ENCODE measurements at regions not wholly inside any gene's neighbourhood (a gene's known extent, or its start where the extent isn't known, plus 50 kb on each side); places are given as distances from the start of the nearest gene placed in this dataset.
A peak's percentile ranks its signal among the peaks of the same experiment; 100 is the strongest.
"Not testable (repeated sequence)": the region's sequence is repeated elsewhere in the genome, so short reads cannot be mapped to it uniquely, and the experiment has no call there.

- peak; percentile 87 for DNase-seq
Measured at GRCh38 chr6:27726619-27727023, 185.6 kb downstream of the OR2B2 start.

GRCh38 chr6:27720607-27721580 is 191.3 kb downstream of the OR2B2 start:
- peak; percentile 82 for DNase-seq

GRCh38 chr6:27719039-27719438 is 193.2 kb downstream of the OR2B2 start:
- not testable (repeated sequence) for DNase-seq

- DNase-seq = no peak
Measured at GRCh38 chr6:27706431-27706830, 205.8 kb downstream of the OR2B2 start.

- DNase-seq = no peak
Measured at GRCh38 chr6:27700337-27700736, 211.9 kb downstream of the OR2B2 start.

- no peak for DNase-seq
Measured at GRCh38 chr6:27694547-27694874, 217.7 kb downstream of the OR2B2 start.

- peak; percentile 89 for DNase-seq
Measured at GRCh38 chr6:27693766-27694546, 218.2 kb downstream of the OR2B2 start.

DNA sequence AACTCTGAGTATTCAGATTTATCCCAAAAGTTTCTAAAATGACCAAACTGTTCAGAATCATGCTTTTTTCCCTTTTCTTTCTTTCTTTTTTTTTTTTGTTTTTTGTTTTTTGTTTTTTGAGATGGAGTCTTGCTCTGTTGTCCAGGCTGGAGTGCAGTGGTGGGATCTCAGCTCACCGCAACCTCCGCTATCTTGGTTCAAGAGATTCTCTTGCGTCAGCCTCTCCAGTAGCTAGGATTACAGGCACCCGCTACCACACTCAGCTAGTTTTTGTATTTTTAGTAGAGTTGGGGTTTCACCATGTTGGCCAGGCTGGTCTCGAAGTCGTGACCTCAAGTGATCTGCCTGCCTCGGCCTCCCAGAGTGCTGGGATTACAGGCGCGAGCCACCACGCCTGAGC is 219.2 kb upstream of the ZNF184 start:
- DNase-seq = not testable (repeated sequence)

DNA sequence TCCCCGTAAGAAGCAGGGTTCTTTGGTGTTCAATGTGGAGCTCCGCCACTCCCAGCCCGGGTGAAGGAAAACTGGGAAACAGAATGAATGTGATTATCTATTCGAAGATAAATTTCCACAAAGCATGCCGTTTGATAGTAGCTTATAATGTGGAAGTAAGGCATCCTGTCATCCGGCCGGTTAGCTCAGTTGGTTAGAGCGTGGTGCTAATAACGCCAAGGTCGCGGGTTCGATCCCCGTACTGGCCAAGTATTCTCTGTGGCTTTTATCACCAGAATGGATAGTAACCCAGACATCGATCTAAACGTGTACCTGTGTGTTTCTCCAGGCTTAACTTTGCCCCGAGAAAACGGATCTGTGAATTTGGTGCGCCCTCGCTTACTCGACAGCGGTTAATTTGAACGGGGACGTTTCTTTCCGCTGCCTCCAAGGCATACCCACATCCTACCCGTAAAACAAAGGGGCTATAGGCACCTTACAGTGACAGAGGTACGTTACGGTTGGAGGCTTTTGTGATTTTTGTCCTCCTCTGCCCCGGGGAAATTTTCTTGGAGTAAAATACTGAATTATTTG is 215.2 kb upstream of the ZNF184 start:
- peak; percentile 98 for DNase-seq

DNA sequence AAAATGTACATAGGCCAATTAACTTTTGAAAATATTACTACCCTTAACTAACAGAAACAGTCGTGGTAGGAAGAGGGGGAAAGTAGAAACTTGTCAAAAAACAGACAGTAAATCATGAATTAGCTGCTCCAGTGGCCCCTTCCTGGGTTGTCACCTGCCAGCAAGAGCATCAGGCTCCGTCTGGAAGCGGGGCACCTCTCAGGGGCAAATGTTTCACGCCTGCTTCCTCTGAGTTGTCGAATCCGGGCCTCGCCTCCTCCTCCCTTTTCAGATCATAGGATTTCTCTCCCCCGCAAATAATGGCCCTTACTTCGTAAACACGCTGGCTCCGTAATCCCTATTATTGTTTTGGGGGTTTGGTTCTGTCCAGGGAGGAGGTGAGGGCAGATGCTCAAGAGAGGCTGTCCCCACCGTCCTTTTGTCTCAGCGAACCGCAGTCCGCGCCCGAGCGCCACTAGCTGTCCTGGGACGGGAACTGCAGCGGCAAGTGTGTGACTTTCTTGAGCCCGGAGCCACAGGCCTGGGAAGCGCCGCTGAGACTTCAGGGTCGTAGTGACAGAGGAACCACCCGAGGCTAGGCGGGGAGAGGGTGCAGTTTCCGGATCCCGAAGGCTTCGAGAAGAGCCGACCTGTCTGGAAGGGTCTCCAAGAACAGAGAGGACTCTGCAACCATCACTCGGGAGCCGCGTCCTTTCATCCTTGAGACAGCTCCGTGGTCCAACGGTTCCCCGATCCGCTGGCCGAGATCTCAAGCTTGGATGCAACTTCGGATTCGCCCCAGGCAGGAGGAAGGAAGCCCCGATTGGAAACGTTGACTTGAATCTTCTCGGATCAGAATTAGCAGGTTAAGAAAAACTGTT is 214.5 kb upstream of the ZNF184 start:
- DNase-seq = peak; percentile 94

DNA sequence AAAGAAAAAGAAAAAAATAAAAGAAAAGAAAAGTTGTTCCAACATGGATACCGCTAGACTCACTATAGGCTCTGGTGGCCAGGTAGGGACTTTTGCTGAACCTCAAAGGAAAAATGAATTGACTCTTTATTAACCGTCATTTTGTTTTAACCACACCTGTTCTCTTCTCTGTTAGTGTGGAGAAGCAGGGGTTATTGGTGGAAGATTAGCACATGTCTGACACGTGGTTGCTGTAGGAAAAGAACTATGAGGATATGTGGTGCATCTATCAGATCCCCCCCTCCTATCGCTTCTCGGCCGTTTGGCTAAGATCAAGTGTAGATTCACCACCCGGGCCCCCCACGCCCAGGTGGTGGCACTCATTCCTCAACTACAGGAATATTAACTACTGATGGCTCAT is 212.4 kb upstream of the ZNF184 start:
- no peak for DNase-seq

- DNase-seq = peak; percentile 94
Measured at GRCh38 chr6:27684264-27685211, 211.6 kb upstream of the ZNF184 start.

DNA sequence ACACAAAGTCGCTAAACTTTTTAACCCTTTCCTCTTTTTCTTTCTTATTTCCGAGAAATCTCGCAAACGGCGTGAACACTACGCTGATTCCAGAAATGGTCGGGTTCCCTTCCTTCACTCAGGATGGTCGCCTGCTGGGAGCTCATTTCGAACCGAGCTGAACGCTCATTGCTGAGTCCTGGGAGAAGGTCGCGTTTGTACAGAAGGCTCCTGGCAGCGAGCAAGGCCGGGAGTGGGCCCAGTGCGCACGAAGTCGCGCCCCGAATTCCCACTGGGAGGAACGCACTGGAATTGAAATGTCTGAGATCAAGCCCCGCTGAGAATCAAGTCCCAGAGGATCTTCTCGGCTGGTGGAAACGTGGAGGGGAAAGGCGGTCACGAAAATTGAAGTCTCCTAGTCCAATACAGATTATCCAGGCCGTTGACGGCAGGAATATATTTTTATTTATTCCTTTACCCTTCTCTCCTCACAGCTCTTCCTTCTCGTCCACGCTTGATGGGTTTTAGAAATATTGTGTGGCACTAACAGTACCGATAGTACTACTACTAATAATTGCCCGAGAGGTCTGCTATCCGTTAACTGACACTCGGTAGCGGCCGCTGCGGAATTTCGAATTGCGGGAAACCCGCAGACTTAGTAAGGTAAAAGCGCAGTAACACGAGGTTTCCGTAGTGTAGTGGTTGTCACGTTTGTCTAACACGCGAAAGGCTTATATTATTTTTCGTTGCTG is 207.2 kb upstream of the ZNF184 start:
- no peak for DNase-seq

- no peak for DNase-seq
Measured at GRCh38 chr6:27679308-27679963, 206.5 kb upstream of the ZNF184 start.

GRCh38 chr6:27678469-27678868 is 205.6 kb upstream of the ZNF184 start:
- DNase-seq = no peak

DNA sequence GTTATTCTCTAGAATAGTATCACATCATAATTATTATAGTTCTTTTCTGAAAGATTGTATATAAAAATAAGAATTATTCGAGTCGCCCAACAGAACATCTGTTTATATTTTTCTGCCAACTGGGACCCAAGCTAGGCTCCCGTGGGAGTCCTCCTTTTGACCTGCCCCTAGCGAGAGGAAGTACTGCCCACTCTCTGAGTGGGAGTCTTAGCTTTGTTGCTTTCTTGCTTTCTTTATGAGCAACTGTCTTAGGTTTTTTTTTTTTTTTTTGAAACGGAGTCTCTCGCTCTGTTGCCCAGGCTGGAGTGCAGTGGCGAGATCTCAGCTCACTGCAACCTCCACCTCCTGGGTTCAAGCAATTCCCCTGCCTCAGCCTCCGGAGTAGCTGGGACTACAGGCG is 202.0 kb upstream of the ZNF184 start:
- DNase-seq = no peak

- DNase-seq = peak; percentile 98
Measured at GRCh38 chr6:27672113-27672799, 199.4 kb upstream of the ZNF184 start.

DNA sequence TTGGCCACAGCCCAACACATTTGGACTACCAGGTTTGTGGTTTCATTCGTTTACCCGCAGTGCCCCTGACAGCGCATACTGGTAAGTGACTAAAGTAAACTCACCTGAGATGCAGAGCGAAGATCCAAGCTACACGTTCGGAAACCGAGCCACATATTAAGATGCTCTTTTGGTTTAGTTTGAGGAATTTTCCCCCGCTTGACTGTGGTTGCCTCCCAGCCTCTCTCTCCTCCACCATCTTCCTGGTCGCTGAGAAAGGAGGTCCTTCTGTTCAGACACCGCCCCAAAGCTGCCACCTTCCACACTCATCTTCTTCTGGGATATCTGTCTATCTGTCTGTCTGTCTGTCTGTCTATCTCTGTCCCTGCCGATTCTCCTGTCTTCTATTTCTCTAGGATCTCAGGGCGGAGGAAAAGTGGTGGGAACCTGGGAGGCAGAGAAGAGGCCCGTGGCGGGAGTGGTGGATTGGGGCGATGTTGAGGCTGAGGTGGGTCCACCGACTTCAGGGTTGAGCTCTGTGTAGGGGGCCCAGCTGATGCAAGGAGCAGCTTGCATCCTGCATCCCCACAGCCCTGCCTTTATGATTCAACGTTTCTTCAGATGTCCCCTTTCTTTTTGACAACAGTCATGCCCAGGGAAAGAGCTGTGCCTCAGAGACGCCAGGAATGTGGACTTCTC is 196.9 kb upstream of the ZNF184 start:
- peak; percentile 70 for DNase-seq

DNA sequence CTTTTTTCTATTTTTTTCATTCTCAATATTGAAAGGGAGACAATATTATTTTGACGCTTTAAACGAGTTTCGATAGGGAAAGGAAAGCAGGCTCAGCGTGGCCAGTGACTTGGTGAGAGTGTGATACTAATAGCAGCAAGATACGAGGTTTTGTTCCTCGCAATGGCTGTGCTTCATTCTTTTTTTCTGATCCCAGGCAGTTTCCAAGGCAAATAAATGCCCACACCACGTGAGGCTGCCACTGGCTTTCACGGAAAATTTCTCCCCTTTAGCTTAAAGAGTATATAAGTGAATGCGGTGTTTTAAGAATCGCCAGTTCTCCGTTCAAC is 196.4 kb upstream of the ZNF184 start:
- peak; percentile 70 for DNase-seq

Data from NCI-H69 (cell line).